Fibroblast of lung (primary cell): ENCODE measurements at regions not wholly inside any gene's neighbourhood (a gene's known extent, or its start where the extent isn't known, plus 50 kb on each side); places are given as distances from the start of the nearest gene placed in this dataset.

Experiments used
- DNase-seq, 2 donors: peaks; one replicate each; pipeline versions ENCODE4 v3.0.0 to v3.0.0-alpha.2; 2010; ENCODE audit warnings: low read depth in 2 of 2
- H2AFZ ChIP-seq: 2 replicates; pipeline ENCODE4 v1.5.1; 2012; ENCODE audit warnings: low read length, control low read depth, inconsistent platforms
- H3K27ac ChIP-seq: 2 replicates; pipeline ENCODE4 v1.5.1; 2011; ENCODE audit warnings: low read length, control low read depth; ENCODE audit not compliant: insufficient read depth
- H3K27me3 ChIP-seq: 2 replicates; pipeline ENCODE4 v1.5.1; 2011; ENCODE audit warnings: mild to moderate bottlenecking, low read length; ENCODE audit not compliant: control insufficient read depth, insufficient read depth
- H3K36me3 ChIP-seq: 2 replicates; pipeline ENCODE4 v1.5.1; 2011; ENCODE audit warnings: low read length; ENCODE audit not compliant: control insufficient read depth, insufficient read depth
- H3K4me1 ChIP-seq: 2 replicates; pipeline ENCODE4 v1.5.1; 2011; ENCODE audit warnings: low read length; ENCODE audit not compliant: control insufficient read depth, insufficient read depth; ENCODE audit errors: extremely low read depth
- H3K4me2 ChIP-seq: 2 replicates; pipeline ENCODE4 v1.5.1; 2011; ENCODE audit warnings: low read length, control low read depth; ENCODE audit not compliant: insufficient read depth; ENCODE audit errors: extremely low read depth
- H3K4me3 ChIP-seq, 4 experiments: fragments of 200-600 bp in 1 of 4; sonication (generic) in 1 of 4; replicated peaks in 1 of 4; 2 replicates each; pipeline ENCODE4 v1.5.1; 2011 to 2016; ENCODE audit warnings: low read length in 4 of 4, low read depth in 3 of 4, mild to moderate bottlenecking in 3 of 4, control low read depth in 2 of 4, inconsistent platforms in 1 of 4, mixed read lengths in 1 of 4; ENCODE audit not compliant: insufficient read depth in 1 of 4; ENCODE audit errors: control extremely low read depth in 1 of 4
- H3K79me2 ChIP-seq: 2 replicates; pipeline ENCODE4 v1.5.1; 2012; ENCODE audit warnings: mild to moderate bottlenecking, low read length, inconsistent platforms; ENCODE audit not compliant: control insufficient read depth, insufficient read depth
- H3K9ac ChIP-seq: 2 replicates; pipeline ENCODE4 v1.5.1; 2011; ENCODE audit warnings: mild to moderate bottlenecking, low read length, control low read depth; ENCODE audit not compliant: insufficient read depth
- H3K9me3 ChIP-seq: 2 replicates; pipeline ENCODE4 v1.5.1; 2012; ENCODE audit warnings: low read depth, low read length; ENCODE audit not compliant: control insufficient read depth, insufficient read depth
- H4K20me1 ChIP-seq: 2 replicates; pipeline ENCODE4 v1.5.1; 2011; ENCODE audit warnings: low read length; ENCODE audit not compliant: control insufficient read depth, insufficient read depth; ENCODE audit errors: extremely low read depth
- CTCF ChIP-seq, 2 donors: IDR thresholded peaks in 1 of 2; conservative IDR thresholded peaks in 1 of 2; 1 replicate in 1 of 2; 2 replicates in 1 of 2; pipeline ENCODE4 v1.5.1; 2011 to 2012; ENCODE audit warnings: low read length in 2 of 2, control low read depth in 1 of 2, inconsistent platforms in 1 of 2, low read depth in 1 of 2, mild to moderate bottlenecking in 1 of 2
- EZH2 ChIP-seq: IDR thresholded peaks from 2 replicates; pipeline ENCODE4 v1.5.1; 2012; ENCODE audit warnings: low read length, control low read depth, mild to moderate bottlenecking; ENCODE audit errors: missing control alignments

GRCh38 chr20:63133481-63134091 lies 82.3 kb downstream of the YTHDF1 start:
- no peak for DNase-seq

GRCh38 chr20:63132715-63133471 lies 83.0 kb downstream of the YTHDF1 start:
- no peak for DNase-seq
- Histone ChIP-seq H3K9me3 (no peaks in the 10 kb centered on the region), H3K4me1 (no peaks in the 10 kb centered on the region), H3K4me2 (no peak overlapping the region), H3K9ac (no peak overlapping the region), H3K79me2 (no peaks in the 10 kb centered on the region), H3K4me3 (no peak overlapping the region), H3K27me3 (no peaks in the 10 kb centered on the region), H3K27ac (no peak overlapping the region), H3K36me3 (no peaks in the 10 kb centered on the region), H2AFZ (no peak overlapping the region), H4K20me1 (no peaks in the 10 kb centered on the region)
- TF ChIP-seq EZH2 (no peak), CTCF (conservative IDR thresholded peaks at IDR 0.05 in 1 of 2, IDR thresholded peaks at IDR 0.05 in 1 of 2; ENCODE audit: low read depth in 1 of 2, low read length in 2 of 2) (no peak)

More at GRCh38 chr20:63133481-63134091, 82.3 kb downstream of the YTHDF1 start:
- no peak for TF ChIP-seq CTCF (conservative IDR thresholded peaks at IDR 0.05 in 1 of 2, IDR thresholded peaks at IDR 0.05 in 1 of 2; ENCODE audit: low read depth in 1 of 2, low read length in 2 of 2)
- no peak for TF ChIP-seq EZH2
- H3K4me1 ChIP-seq, result no peaks in the 10 kb centered on the region
- no peak overlapping the region for H3K27ac ChIP-seq
- H3K36me3 ChIP-seq, result no peaks in the 10 kb centered on the region
- H3K79me2 ChIP-seq, result no peaks in the 10 kb centered on the region
- H4K20me1 ChIP-seq, result no peaks in the 10 kb centered on the region
- H3K27me3 ChIP-seq, result no peaks in the 10 kb centered on the region
- no peak overlapping the region for H2AFZ ChIP-seq
- no peak overlapping the region for H3K4me2 ChIP-seq
- H3K9ac ChIP-seq, result no peak overlapping the region
- H3K4me3 ChIP-seq, result no peak overlapping the region
- H3K9me3 ChIP-seq, result no peaks in the 10 kb centered on the region

GRCh38 chr20:63132131-63132714 lies 83.7 kb downstream of the YTHDF1 start:
- H2AFZ ChIP-seq, result no peak overlapping the region
- no peaks in the 10 kb centered on the region for H3K36me3 ChIP-seq
- H3K4me1 ChIP-seq, result no peaks in the 10 kb centered on the region
- no peak overlapping the region for H3K9ac ChIP-seq
- no peak for DNase-seq
- no peaks in the 10 kb centered on the region for H3K79me2 ChIP-seq
- H3K27me3 ChIP-seq, result no peaks in the 10 kb centered on the region
- TF ChIP-seq CTCF (conservative IDR thresholded peaks at IDR 0.05 in 1 of 2, IDR thresholded peaks at IDR 0.05 in 1 of 2; ENCODE audit: low read depth in 1 of 2, low read length in 2 of 2) (no peak), EZH2 (no peak)
- H3K9me3 ChIP-seq, result no peaks in the 10 kb centered on the region
- no peak overlapping the region for H3K4me2 ChIP-seq
- no peak overlapping the region for H3K4me3 ChIP-seq
- no peaks in the 10 kb centered on the region for H4K20me1 ChIP-seq
- H3K27ac ChIP-seq, result no peak overlapping the region
